ENCODE measurements at regions not wholly inside any gene's neighbourhood (a gene's known extent, or its start where the extent isn't known, plus 50 kb on each side); places are given as distances from the start of the nearest gene placed in this dataset.

- no peak for DNase-seq
Measured at GRCh38 chr11:15484398-15484797, 369.7 kb downstream of the INSC start.

- DNase-seq, result no peak
Measured at GRCh38 chr11:15485432-15485831, 370.7 kb downstream of the INSC start.

- DNase-seq, result no peak
Measured at GRCh38 chr11:15489281-15489680, 374.6 kb downstream of the INSC start.

GRCh38 chr11:15490535-15490934 is 375.8 kb downstream of the INSC start:
- DNase-seq, result no peak

- no peak for DNase-seq
Measured at GRCh38 chr11:15493066-15493465, 378.3 kb downstream of the INSC start.

GRCh38 chr11:15493921-15494620 is 379.3 kb downstream of the INSC start:
- DNase-seq, result no peak

- no peak for DNase-seq
Measured at GRCh38 chr11:15494740-15495139, 380.0 kb downstream of the INSC start.

- DNase-seq, result no peak
Measured at GRCh38 chr11:15495462-15495861, 380.7 kb downstream of the INSC start.

GRCh38 chr11:15497366-15497765 is 382.6 kb downstream of the INSC start:
- DNase-seq, result no peak

GRCh38 chr11:15499674-15500073 is 385.0 kb downstream of the INSC start:
- DNase-seq, result no peak

GRCh38 chr11:15500643-15501042 is 385.9 kb downstream of the INSC start:
- DNase-seq, result no peak

GRCh38 chr11:15501566-15501965 is 386.8 kb downstream of the INSC start:
- no peak for DNase-seq

- no peak for DNase-seq
Measured at GRCh38 chr11:15505155-15505554, 390.4 kb downstream of the INSC start.

GRCh38 chr11:15507592-15507991 is 392.9 kb downstream of the INSC start:
- no peak for DNase-seq

GRCh38 chr11:15509082-15509481 is 394.4 kb downstream of the INSC start:
- no peak for DNase-seq

GRCh38 chr11:15519124-15519791 is 404.5 kb downstream of the INSC start:
- DNase-seq, result no peak

GRCh38 chr11:15519911-15520310 is 405.2 kb downstream of the INSC start:
- no peak for DNase-seq

GRCh38 chr11:15523543-15523942 is 408.8 kb downstream of the INSC start:
- no peak for DNase-seq

- DNase-seq, result no peak
Measured at GRCh38 chr11:15525582-15525981, 410.9 kb downstream of the INSC start.

GRCh38 chr11:15526032-15526431 is 411.3 kb downstream of the INSC start:
- DNase-seq, result no peak

- no peak for DNase-seq
Measured at GRCh38 chr11:15526859-15527450, 412.2 kb downstream of the INSC start.

GRCh38 chr11:15532432-15532831 is 417.7 kb downstream of the INSC start:
- no peak for DNase-seq

- DNase-seq, result no peak
Measured at GRCh38 chr11:15534266-15534665, 419.5 kb downstream of the INSC start.

Measured in amygdala (tissue), 56 donors.